Psoas muscle (tissue), 7 donors: ENCODE measurements at regions not wholly inside any gene's neighbourhood (a gene's known extent, or its start where the extent isn't known, plus 50 kb on each side); places are given as distances from the start of the nearest gene placed in this dataset.

Experiments used
- ATAC-seq, 4 donors: fragments of 200-7000 bp; cut with Tn5 transposase; one replicate each; pipeline ENCODE4 v1.9.1; 2020; ENCODE audit warnings: moderate library complexity in 3 of 4, mild to moderate bottlenecking in 2 of 4
- DNase-seq, 2 donors: peaks; one replicate each; pipeline ENCODE4 v3.0.0-alpha.2; 2020
- H3K27ac ChIP-seq: fragments of 200-600 bp; one replicate; pipeline ENCODE4 v1.8.0; 2022
- H3K27me3 ChIP-seq, 3 donors: fragments of 200-600 bp in 1 of 3; one replicate each; pipeline versions ENCODE4 v1.6.1 to v1.8.0; 2013 to 2022; ENCODE audit warnings: low read length in 2 of 3, mild to moderate bottlenecking in 2 of 3, moderate library complexity in 1 of 3; ENCODE audit not compliant: insufficient read depth in 3 of 3
- H3K36me3 ChIP-seq, 2 donors: fragments of 200-600 bp in 1 of 2; one replicate each; pipeline versions ENCODE4 v1.6.1 to v1.8.0; 2013 to 2022; ENCODE audit warnings: low read depth in 1 of 2, mild to moderate bottlenecking in 1 of 2, moderate library complexity in 1 of 2; ENCODE audit not compliant: insufficient read depth in 1 of 2
- H3K4me1 ChIP-seq: fragments of 200-600 bp; one replicate; pipeline ENCODE4 v1.8.0; 2022
- H3K4me3 ChIP-seq: fragments of 200-600 bp; one replicate; pipeline ENCODE4 v1.8.0; 2022; ENCODE audit warnings: mild to moderate bottlenecking
- H3K9me3 ChIP-seq: fragments of 200-600 bp; one replicate; pipeline ENCODE4 v1.8.0; 2022
- CTCF ChIP-seq: fragments of 200-600 bp; IDR thresholded peaks from one replicate; pipeline ENCODE4 v1.8.0; 2022; ENCODE audit warnings: antibody characterized with exemption
- WGBS, 3 donors: extraction: QIAGEN DNeasy Blood & Tissue Kit; methylation state at CpG; one replicate each; pipeline versions ENCODE4 v1.1.6 to v1.1.7; 2013; 5-methylcytosine and 5-hydroxymethylcytosine counted together
- intact Hi-C, 2 donors: fragments of 100-400 bp; cut with DNase I; formaldehyde crosslinking; loops; one replicate each; pipeline versions ENCODE4 v1.11.0 to v1.14.2; 2022
- donor health status: healthy with polysubstance abuse.
- donor health status: DM: no; HTN: no; CAD: no; lungs with moderate emphysema.
- donor health status: Bipolar disorder and iron deficiency.
- donor health status: healthy.
- donor health status: DM: yes; HTN: yes; CAD: no.
- donor health status: DM: no; HTN: no; CAD: no.
- donor health status: DM: yes; HTN: yes; CAD: no.

GRCh38 chr11:127247261-127247851 is 246.8 kb upstream of the KIRREL3 start:
- Histone ChIP-seq H3K9me3 (no peaks in the 10 kb centered on the region), H3K4me1 (no peaks in the 10 kb centered on the region), H3K27me3 (no peaks in the 10 kb centered on the region), H3K4me3 (no peak overlapping the region), H3K36me3 (no peaks in the 10 kb centered on the region), H3K27ac (no peak overlapping the region)
- intact Hi-C loops: no loop called here
- 58 to 64% (median 58%) methylated on average over 7 of the region's 7 CpGs for WGBS, 3 donors
- DNase-seq: no peak
- ATAC-seq: no peak
- no peak for TF ChIP-seq CTCF

- TF ChIP-seq CTCF: no peak
- WGBS, 3 donors: 60 to 68% (median 67%) methylated on average over 2 of the region's 2 CpGs
- DNase-seq: no peak
- no peak overlapping the region for H3K27ac ChIP-seq
- H3K9me3 ChIP-seq: no peaks in the 10 kb centered on the region
- H3K4me3 ChIP-seq: no peak overlapping the region
- no peak for ATAC-seq
- intact Hi-C loops: no loop called here
- no peaks in the 10 kb centered on the region for H3K4me1 ChIP-seq
- no peaks in the 10 kb centered on the region for H3K27me3 ChIP-seq
- no peaks in the 10 kb centered on the region for H3K36me3 ChIP-seq
These were observed 242.1 kb upstream of the KIRREL3 start for GRCh38 chr11:127242676-127243075.

GRCh38 chr11:127238321-127238720 is 237.8 kb upstream of the KIRREL3 start:
- intact Hi-C loops: no loop called here
- DNase-seq: no peak
- WGBS, 3 donors: 89 to 91% (median 90%) methylated on average over 4 of the region's 4 CpGs

GRCh38 chr11:127236776-127237175 is 236.2 kb upstream of the KIRREL3 start:
- no peak for TF ChIP-seq CTCF
- intact Hi-C loops: no loop called here

More at GRCh38 chr11:127238321-127238720, 237.8 kb upstream of the KIRREL3 start:
- no peaks in the 10 kb centered on the region for H3K36me3 ChIP-seq
- no peaks in the 10 kb centered on the region for H3K27me3 ChIP-seq
- H3K27ac ChIP-seq: no peak overlapping the region
- no peaks in the 10 kb centered on the region for H3K4me1 ChIP-seq
- no peak overlapping the region for H3K4me3 ChIP-seq
- H3K9me3 ChIP-seq: no peaks in the 10 kb centered on the region
- TF ChIP-seq CTCF: no peak
- no peak for ATAC-seq

GRCh38 chr11:127233998-127234397 is 233.4 kb upstream of the KIRREL3 start:
- 42 to 60% (median 43%) methylated on average over 3 of the region's 3 CpGs for WGBS, 3 donors
- Histone ChIP-seq H3K27me3 (no peaks in the 10 kb centered on the region), H3K9me3 (no peaks in the 10 kb centered on the region), H3K27ac (no peak overlapping the region), H3K4me1 (no peaks in the 10 kb centered on the region), H3K4me3 (no peak overlapping the region), H3K36me3 (no peaks in the 10 kb centered on the region)
- TF ChIP-seq CTCF: no peak
- ATAC-seq (no peak), DNase-seq (no peak)
- intact Hi-C loops: no loop called here

More at GRCh38 chr11:127236776-127237175, 236.2 kb upstream of the KIRREL3 start:
- Histone ChIP-seq H3K27me3 (no peaks in the 10 kb centered on the region), H3K4me1 (no peaks in the 10 kb centered on the region), H3K4me3 (no peak overlapping the region), H3K9me3 (no peaks in the 10 kb centered on the region), H3K36me3 (no peaks in the 10 kb centered on the region), H3K27ac (no peak overlapping the region)
- 81 to 88% (median 85%) methylated on average over 1 of the region's 1 CpG for WGBS, 3 donors
- ATAC-seq (no peak), DNase-seq (no peak)
